ENCODE measurements at regions not wholly inside any gene's neighbourhood (a gene's known extent, or its start where the extent isn't known, plus 50 kb on each side); places are given as distances from the start of the nearest gene placed in this dataset.

GRCh38 chr1:187513190-187513589 is 684.4 kb downstream of the PLA2G4A start:
- TF ChIP-seq CTCF (IDR thresholded peaks at IDR 0.05): no peak
- no peak for TF ChIP-seq POLR2A (IDR thresholded peaks at IDR 0.05)

All from right lobe of liver (tissue), 4 donors.